ENCODE measurements at regions not wholly inside any gene's neighbourhood (a gene's known extent, or its start where the extent isn't known, plus 50 kb on each side); places are given as distances from the start of the nearest gene placed in this dataset.

- TF ChIP-seq CTCF (IDR thresholded peaks at IDR 0.05), result 0 out of 2 replicates have a peak, but pooled peaks have one; percentile 6
- TF ChIP-seq ZFX (IDR thresholded peaks at IDR 0.05; ENCODE audit: borderline replicate concordance), result no peak
These were observed 488.5 kb downstream of the NR2F1-AS1 start for GRCh38 chr5:93092349-93093105.
